B cell (primary cell): ENCODE measurements at regions not wholly inside any gene's neighbourhood (a gene's known extent, or its start where the extent isn't known, plus 50 kb on each side); places are given as distances from the start of the nearest gene placed in this dataset.

Experiments
- ATAC-seq: fragments of 200-7000 bp; cut with Tn5 transposase; one replicate; pipeline ENCODE4 v1.10.0; 2021; ENCODE audit warnings: low read depth, mild to moderate bottlenecking, moderate number of reproducible peaks, moderate library complexity
- CTCF ChIA-PET: fragments of 350-600 bp; sonication (Branson Sonifier 250); formaldehyde crosslinking; loops from one replicate; lab custom pipeline; 2021; ENCODE audit warnings: antibody characterized with exemption, inconsistent platforms; lab: Charles Lee
- POLR2A ChIA-PET: fragments of 350-600 bp; sonication (Branson Sonifier 250); formaldehyde crosslinking; loops from one replicate; lab custom pipeline; 2021; ENCODE audit warnings: antibody characterized with exemption; lab: Charles Lee
- DNase-seq: peaks from one replicate; pipeline ENCODE4 v3.0.0; 2013
- H2AFZ ChIP-seq: 2 replicates; pipeline ENCODE4 v1.6.1; 2012; ENCODE audit warnings: mild to moderate bottlenecking, low read depth, low read length; ENCODE audit not compliant: insufficient read depth, poor library complexity, severe bottlenecking
- H3K27ac ChIP-seq, 2 donors: 1 replicate in 1 of 2; 2 replicates in 1 of 2; pipeline ENCODE4 v1.5.1; 2012 to 2013; ENCODE audit warnings: low read length in 2 of 2, mild to moderate bottlenecking in 2 of 2, moderate library complexity in 1 of 2
- H3K27me3 ChIP-seq, 4 experiments: fragments of 200-600 bp in 1 of 4; sonication (generic) in 1 of 4; replicated peaks in 1 of 4; 1 replicate in 2 of 4; 2 replicates in 2 of 4; pipeline versions ENCODE4 v1.6.1 to v1.7.0; 2013 to 2016; ENCODE audit warnings: low read length in 3 of 4, mild to moderate bottlenecking in 2 of 4, mixed read lengths in 1 of 4, moderate library complexity in 1 of 4; ENCODE audit not compliant: insufficient read depth in 4 of 4, control insufficient read depth in 3 of 4; ENCODE audit errors: control extremely low read depth in 1 of 4
- H3K36me3 ChIP-seq, 2 experiments: replicated peaks in 1 of 2; 1 replicate in 1 of 2; 2 replicates in 1 of 2; pipeline versions ENCODE4 v1.6.1 to v1.7.1; 2013; ENCODE audit warnings: low read length in 1 of 2; ENCODE audit not compliant: insufficient read depth in 2 of 2, control insufficient read depth in 1 of 2; ENCODE audit errors: control extremely low read depth in 1 of 2, extremely low read depth in 1 of 2
- H3K4me1 ChIP-seq, 2 donors: fragments of 200-600 bp in 1 of 2; sonication (generic) in 1 of 2; 1 replicate in 1 of 2; 2 replicates in 1 of 2; pipeline versions ENCODE4 v1.5.1 to v1.6.1; 2013 to 2017; ENCODE audit warnings: low read length in 2 of 2; ENCODE audit not compliant: control insufficient read depth in 2 of 2, insufficient read depth in 2 of 2
- H3K4me2 ChIP-seq: replicated peaks from 2 replicates; pipeline ENCODE3; 2012; ENCODE audit warnings: mild to moderate bottlenecking, low read depth, low read length; ENCODE audit not compliant: poor library complexity, severe bottlenecking
- H3K4me3 ChIP-seq, 5 experiments: fragments of 200-600 bp in 1 of 5; sonication (generic) in 1 of 5; 1 replicate in 3 of 5; 2 replicates in 2 of 5; pipeline versions ENCODE4 v1.5.1 to v1.7.0; 2011 to 2016; ENCODE audit warnings: low read length in 4 of 5, mild to moderate bottlenecking in 4 of 5, low read depth in 2 of 5, control low read depth in 1 of 5, moderate library complexity in 1 of 5; ENCODE audit not compliant: insufficient read depth in 1 of 5; ENCODE audit errors: control extremely low read depth in 1 of 5, extremely low read depth in 1 of 5
- H3K79me2 ChIP-seq: fragments of 200-600 bp; sonication (generic); one replicate; pipeline ENCODE4 v1.6.0; 2016; ENCODE audit warnings: low read length; ENCODE audit not compliant: control insufficient read depth, insufficient read depth
- H3K9ac ChIP-seq: fragments of 200-600 bp; sonication (generic); 2 replicates; pipeline ENCODE4 v1.6.1; 2017; ENCODE audit warnings: mild to moderate bottlenecking, low read length, moderate library complexity
- H3K9me3 ChIP-seq, 3 donors: one replicate each; pipeline versions ENCODE4 v1.6.1 to v1.7.1; 2013; ENCODE audit warnings: low read length in 2 of 3; ENCODE audit not compliant: control insufficient read depth in 2 of 3, insufficient read depth in 1 of 3; ENCODE audit errors: control extremely low read depth in 1 of 3
- H4K20me1 ChIP-seq: 2 replicates; pipeline ENCODE4 v1.6.0; 2012; ENCODE audit warnings: mild to moderate bottlenecking, low read length; ENCODE audit not compliant: insufficient read depth, control insufficient read depth, poor library complexity, severe bottlenecking
- H3K27ac Mint-ChIP-seq: one replicate; pipeline ENCODE4 v1.8.0; 2021; ENCODE audit warnings: mixed read lengths
- H3K27me3 Mint-ChIP-seq: one replicate; pipeline ENCODE4 v1.8.0; 2021; ENCODE audit warnings: mixed read lengths
- H3K4me1 Mint-ChIP-seq: one replicate; pipeline ENCODE4 v1.8.0; 2021; ENCODE audit warnings: mixed read lengths
- H3K4me3 Mint-ChIP-seq: one replicate; pipeline ENCODE4 v1.8.0; 2021; ENCODE audit warnings: mixed read lengths
- H3K9me3 Mint-ChIP-seq: one replicate; pipeline ENCODE4 v1.8.0; 2022; ENCODE audit warnings: mixed read lengths; ENCODE audit not compliant: insufficient read depth
- EZH2 ChIP-seq: IDR thresholded peaks from 2 replicates; pipeline ENCODE4 v1.6.1; 2012; ENCODE audit warnings: borderline replicate concordance, low read depth, mild to moderate bottlenecking, moderate library complexity, low read length; ENCODE audit not compliant: insufficient read depth, poor library complexity, severe bottlenecking
- WGBS: methylation state at CpG from one replicate; pipeline ENCODE4 v1.1.5; 2013; ENCODE audit warnings: missing lambda C conversion rate; ENCODE audit not compliant: insufficient coverage; 5-methylcytosine and 5-hydroxymethylcytosine counted together
- intact Hi-C: fragments of 100-400 bp; cut with micrococcal nuclease; formaldehyde crosslinking; loops from one replicate; pipeline ENCODE4 v1.10.0; 2022
- TF ChIP-seq, protein P1 (sequence below): fragments of 200-600 bp; IDR thresholded peaks from one replicate; pipeline ENCODE4 v1.8.0; 2022; ENCODE audit warnings: antibody characterized with exemption, mild to moderate bottlenecking

DNA sequence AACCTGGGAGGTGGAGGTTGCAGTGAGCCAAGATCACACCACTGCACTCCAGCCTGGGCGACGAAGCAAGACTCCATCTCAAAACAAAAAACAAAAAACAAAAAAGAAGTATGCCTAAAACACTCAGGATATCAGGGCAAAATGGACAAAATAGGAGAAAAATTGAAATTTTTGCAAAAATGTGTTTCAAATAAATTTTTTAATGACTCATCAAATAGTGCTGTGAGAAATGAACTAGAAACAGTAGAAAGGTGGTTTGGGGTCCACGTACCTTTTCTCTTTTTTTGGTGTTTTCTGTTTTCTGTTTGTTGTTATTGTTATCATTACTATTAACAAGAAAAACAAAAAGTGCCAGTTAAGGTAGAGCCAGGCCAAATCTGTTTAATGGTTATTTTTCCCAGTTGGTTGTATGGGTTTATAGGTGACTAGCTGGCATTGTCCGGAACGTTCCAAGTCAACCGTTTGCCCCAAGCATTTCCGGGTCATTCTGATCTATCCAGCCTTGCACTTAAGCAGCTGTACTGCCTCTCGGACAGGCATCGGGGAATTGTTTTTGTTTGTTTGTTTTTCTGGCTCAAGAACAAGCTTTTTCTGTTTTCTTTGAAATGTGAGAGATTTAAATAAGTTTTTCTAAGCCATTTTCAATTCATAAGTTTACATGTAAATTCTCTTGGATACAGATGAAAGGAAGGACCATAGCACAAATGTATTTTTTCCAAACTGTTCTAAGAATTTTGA lies 157.0 kb upstream of the NEBL start:
- no peaks in the 10 kb centered on the region for H3K4me1 Mint-ChIP-seq
- H3K27me3 Mint-ChIP-seq: peaks cover 8% of the 10 kb centered on the region
- no peak overlapping the region for H3K4me3 Mint-ChIP-seq
- H3K4me3 ChIP-seq: no peak overlapping the region
- TF ChIP-seq, protein P1, sequence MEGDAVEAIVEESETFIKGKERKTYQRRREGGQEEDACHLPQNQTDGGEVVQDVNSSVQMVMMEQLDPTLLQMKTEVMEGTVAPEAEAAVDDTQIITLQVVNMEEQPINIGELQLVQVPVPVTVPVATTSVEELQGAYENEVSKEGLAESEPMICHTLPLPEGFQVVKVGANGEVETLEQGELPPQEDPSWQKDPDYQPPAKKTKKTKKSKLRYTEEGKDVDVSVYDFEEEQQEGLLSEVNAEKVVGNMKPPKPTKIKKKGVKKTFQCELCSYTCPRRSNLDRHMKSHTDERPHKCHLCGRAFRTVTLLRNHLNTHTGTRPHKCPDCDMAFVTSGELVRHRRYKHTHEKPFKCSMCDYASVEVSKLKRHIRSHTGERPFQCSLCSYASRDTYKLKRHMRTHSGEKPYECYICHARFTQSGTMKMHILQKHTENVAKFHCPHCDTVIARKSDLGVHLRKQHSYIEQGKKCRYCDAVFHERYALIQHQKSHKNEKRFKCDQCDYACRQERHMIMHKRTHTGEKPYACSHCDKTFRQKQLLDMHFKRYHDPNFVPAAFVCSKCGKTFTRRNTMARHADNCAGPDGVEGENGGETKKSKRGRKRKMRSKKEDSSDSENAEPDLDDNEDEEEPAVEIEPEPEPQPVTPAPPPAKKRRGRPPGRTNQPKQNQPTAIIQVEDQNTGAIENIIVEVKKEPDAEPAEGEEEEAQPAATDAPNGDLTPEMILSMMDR: no peak
- no peak for TF ChIP-seq EZH2
- H3K27me3 ChIP-seq: no peaks in the 10 kb centered on the region
- no peaks in the 10 kb centered on the region for H3K79me2 ChIP-seq
- H3K9me3 ChIP-seq: peaks cover 0 to 6% (median 5%) of the 10 kb centered on the region in 3 donors
- H3K36me3 ChIP-seq: no peaks in the 10 kb centered on the region
- H3K4me2 ChIP-seq: no peak overlapping the region
- H2AFZ ChIP-seq: no peak overlapping the region
- ATAC-seq (no peak), DNase-seq (no peak)
- 97% methylated on average over 4 of the region's 9 CpGs for WGBS
- no peak overlapping the region for H3K27ac ChIP-seq
- H3K4me1 ChIP-seq: no peaks in the 10 kb centered on the region
- ChIA-PET POLR2A (no interaction called here), CTCF (no interaction called here)
- no peaks in the 10 kb centered on the region for H4K20me1 ChIP-seq
- no peak overlapping the region for H3K9ac ChIP-seq
- intact Hi-C loops: no loop called here
- no peak overlapping the region for H3K27ac Mint-ChIP-seq
- H3K9me3 Mint-ChIP-seq: peaks cover 2% of the 10 kb centered on the region

DNA sequence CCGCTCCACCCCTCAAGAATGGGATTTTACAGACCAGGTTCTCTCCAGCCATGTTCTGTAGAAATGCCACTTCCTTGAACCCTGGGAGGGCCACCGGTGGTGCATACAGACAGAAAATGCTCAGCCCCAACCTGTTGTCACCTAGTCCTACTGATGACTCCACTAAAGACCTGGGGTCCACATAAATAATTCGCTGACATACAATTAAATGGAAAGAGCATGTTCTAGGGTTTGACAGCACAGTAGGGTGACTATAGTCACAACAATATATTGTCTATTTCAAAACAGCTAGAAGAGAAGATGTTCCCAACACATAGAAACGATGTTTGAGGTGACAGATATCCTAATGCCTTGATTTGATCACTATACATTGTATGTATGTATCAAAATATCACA lies 155.6 kb upstream of the NEBL start:
- CTCF ChIA-PET: no interaction called here
- H3K27ac Mint-ChIP-seq: no peak overlapping the region
- no peaks in the 10 kb centered on the region for H3K36me3 ChIP-seq

More for the DNA sequence above, 155.6 kb upstream of the NEBL start:
- H3K4me1 Mint-ChIP-seq: no peaks in the 10 kb centered on the region
- H2AFZ ChIP-seq: no peak overlapping the region
- H3K9me3 ChIP-seq: peaks cover 0 to 3% (median 0%) of the 10 kb centered on the region in 3 donors
- H3K27me3 Mint-ChIP-seq: peaks cover 8% of the 10 kb centered on the region
- no peak overlapping the region for H3K27ac ChIP-seq
- 86% methylated on average over 2 of the region's 4 CpGs for WGBS
- no peak for TF ChIP-seq EZH2
- TF ChIP-seq, protein P1: no peak
- intact Hi-C loops: no loop called here
- H3K27me3 ChIP-seq: no peaks in the 10 kb centered on the region
- H3K4me1 ChIP-seq: no peaks in the 10 kb centered on the region
- no peak overlapping the region for H3K4me3 Mint-ChIP-seq
- H3K9me3 Mint-ChIP-seq: no peaks in the 10 kb centered on the region
- no peaks in the 10 kb centered on the region for H4K20me1 ChIP-seq
- no peak overlapping the region for H3K4me3 ChIP-seq
- ATAC-seq (no peak), DNase-seq (no peak)
- H3K79me2 ChIP-seq: no peaks in the 10 kb centered on the region
- no peak overlapping the region for H3K9ac ChIP-seq
- POLR2A ChIA-PET: no interaction called here
- no peak overlapping the region for H3K4me2 ChIP-seq
